Vagina (tissue), 2 donors: ENCODE measurements at regions not wholly inside any gene's neighbourhood (a gene's known extent, or its start where the extent isn't known, plus 50 kb on each side); places are given as distances from the start of the nearest gene placed in this dataset.

ENCODE experiments used
- DNase-seq, 2 donors: peaks; one replicate each; pipeline ENCODE4 v3.0.0-alpha.2; 2017; ENCODE audit errors: extremely low spot score in 2 of 2
- H3K27ac ChIP-seq: fragments of 200-600 bp; sonication (generic); one replicate; pipeline ENCODE4 v1.5.1; 2019
- H3K27me3 ChIP-seq: fragments of 200-600 bp; sonication (generic); one replicate; pipeline ENCODE4 v1.5.1; 2019
- H3K36me3 ChIP-seq, 2 donors: fragments of 200-600 bp; sonication (generic); one replicate each; pipeline ENCODE4 v1.5.1; 2017 to 2019
- H3K4me1 ChIP-seq: fragments of 200-600 bp; sonication (generic); one replicate; pipeline ENCODE4 v1.5.1; 2019
- H3K4me3 ChIP-seq, 2 donors: fragments of 200-600 bp; sonication (generic); 1 replicate in 1 of 2; 2 replicates in 1 of 2; pipeline ENCODE4 v1.5.1; 2016 to 2019
- H3K9me3 ChIP-seq: fragments of 200-600 bp; sonication (generic); one replicate; pipeline ENCODE4 v1.5.1; 2019
- CTCF ChIP-seq, 3 experiments: fragments of 450-650 bp in 2 of 3; fragments of 200-600 bp in 1 of 3; sonication (generic) in 1 of 3; IDR thresholded peaks; one replicate each; pipeline ENCODE4 v1.5.1; 2017 to 2019; ENCODE audit warnings: antibody characterized with exemption in 3 of 3, mild to moderate bottlenecking in 2 of 3, moderate library complexity in 2 of 3
- POLR2A ChIP-seq, 2 donors: fragments of 450-650 bp; IDR thresholded peaks; one replicate each; pipeline ENCODE4 v1.6.1; 2017; ENCODE audit warnings: antibody characterized with exemption in 2 of 2, mild to moderate bottlenecking in 2 of 2, moderate library complexity in 2 of 2
- POLR2AphosphoS5 ChIP-seq, 2 donors: sonication (generic); formaldehyde crosslinking; IDR thresholded peaks; one replicate each; pipeline ENCODE4 v1.9.0; 2017; ENCODE audit warnings: antibody characterized with exemption in 2 of 2, mild to moderate bottlenecking in 2 of 2, low read depth in 1 of 2; ENCODE audit not compliant: insufficient read depth in 1 of 2
- intact Hi-C: fragments of 100-400 bp; cut with DNase I; formaldehyde crosslinking; loops from one replicate; pipeline ENCODE4 v1.15.1; 2023

- H3K27ac ChIP-seq = no peak overlapping the region
- DNase-seq = no peak
- no peak overlapping the region for H3K4me3 ChIP-seq
- no peaks in the 10 kb centered on the region for H3K36me3 ChIP-seq
- peaks cover 5% of the 10 kb centered on the region for H3K4me1 ChIP-seq
- no peaks in the 10 kb centered on the region for H3K9me3 ChIP-seq
- intact Hi-C loops = no loop called here
- no peaks in the 10 kb centered on the region for H3K27me3 ChIP-seq
- TF ChIP-seq POLR2A (IDR thresholded peaks at IDR 0.05) (no peak), CTCF (IDR thresholded peaks at IDR 0.05) (no peak), POLR2AphosphoS5 (IDR thresholded peaks at IDR 0.05; ENCODE audit: insufficient read depth in 1 of 2, low read depth in 1 of 2) (no peak)
Observed at GRCh38 chr4:185862340-185862739, 50.3 kb upstream of the SORBS2 start.

GRCh38 chr4:185863946-185864345 is 52.0 kb upstream of the SORBS2 start:
- no peak for TF ChIP-seq CTCF (IDR thresholded peaks at IDR 0.05)
- TF ChIP-seq POLR2AphosphoS5 (IDR thresholded peaks at IDR 0.05; ENCODE audit: insufficient read depth in 1 of 2, low read depth in 1 of 2) = no peak
- TF ChIP-seq POLR2A (IDR thresholded peaks at IDR 0.05) = no peak
- Histone ChIP-seq H3K36me3 (no peaks in the 10 kb centered on the region), H3K27ac (no peak overlapping the region), H3K4me3 (no peak overlapping the region), H3K4me1 (peaks cover 5% of the 10 kb centered on the region), H3K9me3 (no peaks in the 10 kb centered on the region), H3K27me3 (no peaks in the 10 kb centered on the region)
- no peak for DNase-seq
- intact Hi-C loops = no loop called here

GRCh38 chr4:185865901-185866328 is 53.9 kb upstream of the SORBS2 start:
- Histone ChIP-seq H3K27me3 (no peaks in the 10 kb centered on the region), H3K9me3 (no peaks in the 10 kb centered on the region), H3K4me1 (peaks cover 5% of the 10 kb centered on the region), H3K36me3 (no peaks in the 10 kb centered on the region), H3K4me3 (no peak overlapping the region), H3K27ac (no peak overlapping the region)
- intact Hi-C loops = no loop called here
- no peak for DNase-seq
- TF ChIP-seq POLR2A (IDR thresholded peaks at IDR 0.05) (no peak), POLR2AphosphoS5 (IDR thresholded peaks at IDR 0.05; ENCODE audit: insufficient read depth in 1 of 2, low read depth in 1 of 2) (no peak), CTCF (IDR thresholded peaks at IDR 0.05) (no peak)

- intact Hi-C loops = no loop called here
- no peaks in the 10 kb centered on the region for H3K27me3 ChIP-seq
- no peak for DNase-seq
- TF ChIP-seq CTCF (IDR thresholded peaks at IDR 0.05) (no peak), POLR2A (IDR thresholded peaks at IDR 0.05) (no peak), POLR2AphosphoS5 (IDR thresholded peaks at IDR 0.05; ENCODE audit: insufficient read depth in 1 of 2, low read depth in 1 of 2) (no peak)
- H3K4me1 ChIP-seq = peaks cover 5% of the 10 kb centered on the region
- H3K9me3 ChIP-seq = no peaks in the 10 kb centered on the region
- H3K4me3 ChIP-seq = no peak overlapping the region
- no peak overlapping the region for H3K27ac ChIP-seq
- H3K36me3 ChIP-seq = no peaks in the 10 kb centered on the region
Observed at GRCh38 chr4:185867770-185868169, 55.8 kb upstream of the SORBS2 start.

GRCh38 chr4:185868983-185869382 is 57.0 kb upstream of the SORBS2 start:
- DNase-seq = no peak
- TF ChIP-seq POLR2A (IDR thresholded peaks at IDR 0.05) (no peak), POLR2AphosphoS5 (IDR thresholded peaks at IDR 0.05; ENCODE audit: insufficient read depth in 1 of 2, low read depth in 1 of 2) (no peak), CTCF (IDR thresholded peaks at IDR 0.05) (no peak)
- no peaks in the 10 kb centered on the region for H3K36me3 ChIP-seq
- H3K9me3 ChIP-seq = no peaks in the 10 kb centered on the region
- H3K27me3 ChIP-seq = no peaks in the 10 kb centered on the region
- H3K27ac ChIP-seq = no peak overlapping the region
- intact Hi-C loops = no loop called here
- H3K4me1 ChIP-seq = peaks cover 5% of the 10 kb centered on the region
- H3K4me3 ChIP-seq = no peak overlapping the region
